ENCODE measurements at regions not wholly inside any gene's neighbourhood (a gene's known extent, or its start where the extent isn't known, plus 50 kb on each side); places are given as distances from the start of the nearest gene placed in this dataset.

- TF ChIP-seq, protein P1, sequence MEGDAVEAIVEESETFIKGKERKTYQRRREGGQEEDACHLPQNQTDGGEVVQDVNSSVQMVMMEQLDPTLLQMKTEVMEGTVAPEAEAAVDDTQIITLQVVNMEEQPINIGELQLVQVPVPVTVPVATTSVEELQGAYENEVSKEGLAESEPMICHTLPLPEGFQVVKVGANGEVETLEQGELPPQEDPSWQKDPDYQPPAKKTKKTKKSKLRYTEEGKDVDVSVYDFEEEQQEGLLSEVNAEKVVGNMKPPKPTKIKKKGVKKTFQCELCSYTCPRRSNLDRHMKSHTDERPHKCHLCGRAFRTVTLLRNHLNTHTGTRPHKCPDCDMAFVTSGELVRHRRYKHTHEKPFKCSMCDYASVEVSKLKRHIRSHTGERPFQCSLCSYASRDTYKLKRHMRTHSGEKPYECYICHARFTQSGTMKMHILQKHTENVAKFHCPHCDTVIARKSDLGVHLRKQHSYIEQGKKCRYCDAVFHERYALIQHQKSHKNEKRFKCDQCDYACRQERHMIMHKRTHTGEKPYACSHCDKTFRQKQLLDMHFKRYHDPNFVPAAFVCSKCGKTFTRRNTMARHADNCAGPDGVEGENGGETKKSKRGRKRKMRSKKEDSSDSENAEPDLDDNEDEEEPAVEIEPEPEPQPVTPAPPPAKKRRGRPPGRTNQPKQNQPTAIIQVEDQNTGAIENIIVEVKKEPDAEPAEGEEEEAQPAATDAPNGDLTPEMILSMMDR (IDR thresholded peaks at IDR 0.05; ENCODE audit: low read length) = no peak
- no peak for TF ChIP-seq EZH2 (IDR thresholded peaks at IDR 0.05; ENCODE audit: borderline replicate concordance, low read length)
Measured at GRCh38 chr6:122143813-122144601, 255.4 kb upstream of the HSF2 start.

Data from OCI-LY1 (cell line).